HG02870 (cell line): ENCODE measurements at regions not wholly inside any gene's neighbourhood (a gene's known extent, or its start where the extent isn't known, plus 50 kb on each side); places are given as distances from the start of the nearest gene placed in this dataset.
"Not testable (repeated sequence)": the region's sequence is repeated elsewhere in the genome, so short reads cannot be mapped to it uniquely, and the experiment has no call there.

Source experiments
- ATAC-seq: cut with Tn5 transposase; IDR thresholded peaks from one replicate; pipeline ENCODE4 v1.9.1; 2021; ENCODE audit warnings: mild to moderate bottlenecking, moderate library complexity; ENCODE audit not compliant: unreplicated experiment

DNA sequence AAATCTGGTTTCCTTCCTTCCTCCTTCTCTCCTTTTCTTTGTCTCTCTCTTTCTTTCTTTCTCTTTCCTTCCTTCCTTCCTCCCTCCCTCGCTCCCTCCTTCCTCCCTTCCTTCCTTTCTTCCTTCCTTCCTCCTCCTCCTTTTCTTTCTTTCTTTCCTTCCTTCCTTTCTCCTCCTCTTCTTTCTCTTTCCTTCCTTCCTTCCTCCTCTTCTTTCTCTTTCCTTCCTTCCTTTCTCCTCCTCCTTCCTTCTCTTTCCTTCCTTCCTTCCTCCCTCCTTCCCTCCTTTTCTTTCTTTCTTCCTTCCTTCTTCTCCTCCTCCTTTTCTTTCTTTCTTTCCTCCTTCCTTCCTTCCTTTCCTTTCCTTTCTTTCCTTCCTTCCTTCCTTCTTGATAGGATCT lies 61.2 kb downstream of the VIP start:
- ATAC-seq, result no peak

- ATAC-seq, result no peak
Observed at GRCh38 chr6:152815230-152815872, 64.8 kb downstream of the VIP start.

GRCh38 chr6:152816055-152816454 lies 65.5 kb downstream of the VIP start:
- ATAC-seq, result no peak

- ATAC-seq, result no peak
Observed at GRCh38 chr6:152821525-152821924, 70.9 kb downstream of the VIP start.

GRCh38 chr6:152824666-152825065 lies 74.1 kb downstream of the VIP start:
- no peak for ATAC-seq

- ATAC-seq, result no peak
Observed at GRCh38 chr6:152828431-152828830, 77.8 kb downstream of the VIP start.

- not testable (repeated sequence) for ATAC-seq
Observed at GRCh38 chr6:152834366-152834765, 83.8 kb downstream of the VIP start.

DNA sequence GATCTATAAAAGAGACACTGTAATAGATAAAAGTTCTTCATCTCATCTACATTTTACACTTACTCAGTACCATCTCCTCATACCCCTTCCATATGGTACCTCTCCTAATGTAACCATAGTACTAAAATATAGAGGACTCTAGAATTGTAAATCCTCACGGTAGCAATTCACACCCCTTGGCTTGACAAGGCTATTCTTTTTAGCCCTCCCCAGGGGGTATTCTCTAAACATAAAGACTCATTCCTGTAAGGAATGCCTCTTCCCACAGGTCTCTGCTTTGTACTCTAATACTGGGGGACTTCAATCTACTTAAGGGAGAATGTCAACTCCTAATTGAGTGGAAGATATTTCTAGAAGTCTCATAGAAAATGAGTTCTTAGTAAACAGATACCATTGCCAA lies 85.9 kb downstream of the VIP start:
- ATAC-seq, result no peak

GRCh38 chr6:152845421-152845820 lies 94.8 kb downstream of the VIP start:
- ATAC-seq, result no peak

- ATAC-seq, result no peak
Observed at GRCh38 chr6:152846825-152847224, 96.2 kb downstream of the VIP start.

DNA sequence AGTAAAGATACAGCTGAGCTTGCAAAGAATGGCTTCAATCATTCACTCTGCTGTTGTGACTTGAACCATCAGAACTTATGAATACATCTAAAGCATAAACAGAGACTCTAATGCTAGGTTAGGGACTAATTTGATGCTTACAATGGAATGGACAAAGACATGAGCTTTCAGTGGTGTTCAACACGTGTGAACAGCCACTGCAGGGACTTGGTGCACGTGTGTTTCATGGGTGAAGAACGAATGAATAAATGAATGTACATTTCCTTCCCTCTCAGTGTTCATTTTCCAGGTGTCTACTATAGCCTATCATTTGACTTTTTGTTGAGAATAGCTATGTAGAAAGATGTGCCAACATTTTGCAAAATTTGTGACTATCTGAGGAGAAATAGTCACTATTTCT lies 98.3 kb downstream of the VIP start:
- ATAC-seq, result no peak

DNA sequence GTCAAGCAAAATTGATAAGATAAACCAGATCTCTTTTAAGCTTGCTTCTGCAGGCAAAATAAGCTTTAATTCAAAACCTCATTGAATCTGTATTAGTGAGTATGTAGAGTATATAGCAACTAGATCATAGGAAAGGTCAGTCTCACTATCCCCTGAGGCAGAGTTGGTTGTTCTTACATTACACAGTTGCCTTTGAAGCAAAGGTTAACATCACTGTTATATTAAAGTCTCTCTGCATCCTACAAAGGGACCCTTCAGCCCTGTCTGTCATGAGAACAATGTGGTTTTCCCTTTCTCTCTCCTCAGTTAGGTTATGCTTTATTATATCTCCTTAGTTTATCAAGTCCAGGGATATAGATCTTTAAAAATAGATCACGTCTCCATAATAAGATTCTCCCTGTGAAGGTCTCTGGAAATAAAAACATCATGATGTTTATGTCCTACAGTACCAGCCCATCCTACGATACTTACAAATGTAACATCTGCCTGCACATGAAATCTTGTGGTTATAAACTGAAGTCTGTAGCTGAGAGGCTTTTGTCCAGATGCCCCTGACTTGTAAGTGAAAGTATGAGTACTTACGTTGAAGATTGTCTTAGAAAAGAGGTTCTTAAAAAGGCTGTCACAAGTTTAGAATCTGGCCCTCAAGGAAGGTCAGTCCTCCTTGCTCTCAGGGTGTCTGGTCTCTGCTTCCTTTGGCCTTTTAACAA lies 103.6 kb downstream of the VIP start:
- ATAC-seq, result no peak

DNA sequence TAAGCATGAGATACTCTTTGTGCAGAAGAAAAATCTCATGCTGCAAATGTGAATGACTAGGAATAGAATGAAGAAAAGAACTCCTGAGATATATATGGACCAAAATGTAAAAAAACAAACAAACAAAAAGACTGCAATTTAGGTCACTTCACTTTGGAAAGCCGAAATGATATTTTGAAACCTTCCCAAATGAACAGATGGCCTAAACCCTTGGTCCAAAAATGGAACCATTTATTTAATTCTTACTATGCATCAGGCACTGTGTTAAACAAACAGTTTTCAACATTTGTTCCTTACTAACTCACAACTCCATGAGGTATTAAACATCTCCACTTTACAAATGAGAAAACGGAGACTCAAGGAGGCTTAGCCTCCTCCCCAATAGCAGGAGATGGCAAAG lies 107.5 kb downstream of the VIP start:
- no peak for ATAC-seq

- ATAC-seq, result peak; percentile 53
Observed at GRCh38 chr6:152859225-152859624, 108.6 kb downstream of the VIP start.

DNA sequence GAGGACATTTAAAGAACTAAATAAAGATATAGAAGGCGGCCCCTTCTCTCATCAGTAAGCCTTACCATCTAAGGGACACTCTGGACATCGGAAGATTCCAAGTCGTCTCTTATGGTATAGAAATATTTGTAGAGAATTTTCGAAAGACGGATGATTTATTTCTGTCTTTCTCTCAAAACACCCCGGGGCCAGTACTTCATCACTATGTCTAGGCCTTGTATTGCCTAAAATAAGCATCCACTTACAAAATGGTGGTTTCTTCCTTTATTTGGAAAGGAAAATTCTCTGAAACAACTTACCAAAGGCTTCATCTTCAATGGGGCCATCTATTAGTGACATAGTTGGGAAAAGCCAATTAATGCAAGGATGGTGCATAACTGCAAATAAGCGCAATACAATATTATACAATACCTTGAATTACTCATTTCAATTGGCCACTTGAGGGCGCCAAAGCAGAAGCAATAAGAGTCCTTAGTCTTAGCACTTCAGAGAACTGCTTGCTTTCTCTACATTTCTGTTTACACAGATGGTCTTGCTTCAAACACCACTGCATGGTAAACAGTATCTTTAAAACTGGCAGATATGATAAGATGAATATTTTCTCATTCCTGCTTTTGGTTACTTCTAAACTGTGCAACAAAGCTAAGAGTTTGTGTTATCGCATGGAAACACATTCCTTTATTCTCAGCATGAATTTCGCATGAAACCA lies 113.2 kb downstream of the VIP start:
- peak; percentile 90 for ATAC-seq

DNA sequence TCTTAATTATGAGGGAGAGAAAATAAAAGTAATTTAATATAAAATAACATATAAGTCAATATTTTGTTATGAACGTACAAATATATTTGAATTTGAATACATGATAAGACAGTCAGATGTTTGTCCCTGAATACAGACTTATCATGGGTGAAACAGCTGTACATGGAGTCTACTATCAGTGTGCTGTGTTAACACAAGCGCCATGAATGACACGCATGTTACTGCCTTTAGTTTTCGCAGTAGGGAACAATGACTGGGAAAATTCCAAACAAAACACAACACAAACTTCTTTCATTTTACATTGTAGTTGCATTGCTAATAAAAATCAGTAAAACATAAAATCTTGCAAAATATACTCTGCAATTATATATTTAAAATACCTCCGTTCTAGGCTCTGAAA lies 108.6 kb downstream of the FBXO5 start:
- ATAC-seq, result no peak

DNA sequence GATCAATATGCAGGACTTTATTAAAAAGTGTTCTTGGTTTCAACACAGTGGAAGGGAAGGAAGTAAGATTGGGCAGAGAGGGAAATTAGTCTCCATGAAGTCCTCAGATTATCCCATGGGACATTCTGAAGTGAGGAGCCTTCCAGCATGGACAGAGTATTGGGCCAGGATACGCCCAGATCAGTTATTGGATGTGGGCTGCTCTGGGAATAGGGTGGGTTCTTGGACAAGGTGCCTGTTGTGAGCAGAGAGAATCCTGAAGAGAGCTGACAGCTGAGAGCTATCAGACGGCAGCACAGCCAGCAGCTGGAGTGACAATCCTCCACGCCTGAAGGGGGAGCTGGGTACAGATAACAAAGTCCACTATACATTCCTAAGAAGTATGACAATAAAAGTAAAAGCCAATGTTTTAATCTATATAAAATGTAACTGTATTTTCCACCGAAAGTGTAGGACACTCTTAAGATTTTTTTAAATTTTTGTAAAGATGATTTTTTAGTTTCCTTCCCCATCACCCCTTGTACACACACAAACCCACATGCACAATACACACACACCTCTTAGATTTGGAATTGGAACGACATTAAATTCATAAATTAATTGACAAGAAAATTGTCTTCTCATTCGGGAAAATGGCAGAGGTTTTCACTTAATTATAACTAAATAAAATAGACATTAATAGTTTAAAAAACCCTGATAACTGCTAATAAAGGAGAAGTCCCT lies 107.8 kb downstream of the FBXO5 start:
- no peak for ATAC-seq

DNA sequence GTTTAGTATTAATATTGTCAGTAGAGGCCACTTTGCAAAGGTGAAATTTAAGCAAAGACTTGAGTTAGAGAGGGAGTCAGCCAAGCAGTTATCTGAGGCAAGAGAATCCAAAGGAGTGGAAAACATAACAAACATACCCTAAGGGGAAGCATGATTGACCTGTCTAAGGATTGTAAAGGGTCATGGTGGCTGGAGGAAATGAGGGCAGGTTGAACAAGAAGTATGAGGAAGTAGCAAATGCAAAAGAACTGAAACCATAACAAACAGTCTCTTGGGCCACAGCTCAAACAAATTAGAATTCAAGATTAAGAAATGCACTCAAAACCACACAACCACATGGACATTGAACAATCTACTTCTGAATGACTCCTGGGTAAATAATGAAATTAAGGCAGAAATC lies 103.2 kb downstream of the FBXO5 start:
- ATAC-seq, result no peak

DNA sequence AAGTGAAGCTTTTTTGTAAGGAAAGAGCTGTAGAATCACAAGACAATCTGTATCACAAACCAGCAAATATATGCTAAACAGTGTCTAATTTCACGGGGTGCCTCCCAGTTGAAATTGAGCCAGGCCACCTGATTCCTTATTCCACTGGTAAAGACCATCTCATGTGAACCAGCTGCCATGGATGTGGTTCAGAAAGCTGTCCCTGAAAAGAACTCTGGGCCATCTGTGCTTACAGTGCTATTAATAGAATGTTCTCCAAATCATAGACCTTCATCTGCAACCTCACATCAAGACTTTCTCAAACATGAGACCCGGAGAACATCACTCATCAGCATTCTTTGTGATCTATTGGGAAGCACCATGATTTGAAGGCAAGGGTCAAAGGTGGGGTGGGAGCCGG lies 89.7 kb downstream of the FBXO5 start:
- no peak for ATAC-seq

DNA sequence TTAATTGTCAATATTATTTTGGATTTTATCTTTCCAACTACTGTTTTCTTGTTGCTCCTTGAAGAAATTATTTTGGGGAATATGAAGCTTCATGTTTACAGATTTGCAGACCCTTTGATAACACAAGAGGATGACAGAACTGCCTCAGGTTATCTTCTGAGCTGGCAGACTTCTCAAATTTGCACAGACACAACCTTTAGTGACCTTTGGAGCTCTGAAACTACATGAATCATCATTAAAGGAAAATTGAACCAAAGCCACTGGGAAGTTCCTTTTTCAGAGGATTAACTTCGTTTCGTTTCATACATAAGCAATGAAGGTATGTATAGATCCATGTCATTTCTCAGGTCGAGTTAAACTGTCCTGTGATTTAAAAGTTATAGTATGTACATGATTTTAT lies 85.9 kb downstream of the FBXO5 start:
- ATAC-seq, result no peak

GRCh38 chr6:152897807-152898399 lies 84.9 kb downstream of the FBXO5 start:
- peak; percentile 99 for ATAC-seq
